ENCODE measurements at regions not wholly inside any gene's neighbourhood (a gene's known extent, or its start where the extent isn't known, plus 50 kb on each side); places are given as distances from the start of the nearest gene placed in this dataset.

- TF ChIP-seq PBX3 (IDR thresholded peaks at IDR 0.05) (no peak), CTCF (IDR thresholded peaks at IDR 0.05) (no peak), TCF12 (IDR thresholded peaks at IDR 0.05) (no peak), SMC3 (IDR thresholded peaks at IDR 0.05; ENCODE audit: low read depth, low read length) (no peak), EZH2phosphoT487 (IDR thresholded peaks at IDR 0.05; ENCODE audit: borderline replicate concordance, low read depth) (no peak), MAX (IDR thresholded peaks at IDR 0.05; ENCODE audit: low read depth) (no peak), JUND (IDR thresholded peaks at IDR 0.05) (no peak), NRF1 (IDR thresholded peaks at IDR 0.05; ENCODE audit: low read depth, low read length) (no peak), FOXM1 (IDR thresholded peaks at IDR 0.05; ENCODE audit: low read depth) (no peak), EP300 (IDR thresholded peaks at IDR 0.05; ENCODE audit: borderline replicate concordance in 1 of 2, low read depth in 1 of 2, low read length in 1 of 2) (no peak), RAD21 (IDR thresholded peaks at IDR 0.05; ENCODE audit: low read length) (no peak), MXI1 (IDR thresholded peaks at IDR 0.05; ENCODE audit: low read depth, low read length) (no peak), TAF1 (IDR thresholded peaks at IDR 0.05; ENCODE audit: borderline replicate concordance, low read depth, low read length) (no peak), CHD2 (IDR thresholded peaks at IDR 0.05; ENCODE audit: low read length, partially characterized antibody) (no peak)
Observed at GRCh38 chr9:73543727-73544126, 392.1 kb downstream of the ANXA1 start.

All from SK-N-SH (cell line).